GM06990 (cell line): ENCODE measurements at regions not wholly inside any gene's neighbourhood (a gene's known extent, or its start where the extent isn't known, plus 50 kb on each side); places are given as distances from the start of the nearest gene placed in this dataset.

Source experiments
- DNase-seq: peaks from one replicate; pipeline ENCODE4 v3.0.0-alpha.2; 2011; ENCODE audit not compliant: insufficient read length; ENCODE audit errors: extremely low read depth
- H3K27me3 ChIP-seq: replicated peaks from 2 replicates; pipeline ENCODE4 v1.6.0; 2011; ENCODE audit warnings: low read length; ENCODE audit not compliant: control insufficient read depth, insufficient read depth
- H3K36me3 ChIP-seq: 2 replicates; pipeline ENCODE4 v1.5.1; 2011; ENCODE audit warnings: low read length; ENCODE audit not compliant: control insufficient read depth, insufficient read depth
- H3K4me3 ChIP-seq: replicated peaks from 2 replicates; pipeline ENCODE4 v1.5.1; 2011; ENCODE audit warnings: low read depth, mild to moderate bottlenecking, control low read depth, low read length
- TF ChIP-seq, protein P1 (sequence below): IDR thresholded peaks from 2 replicates; pipeline ENCODE4 v1.5.1; 2011; ENCODE audit warnings: low read length, control low read depth, mild to moderate bottlenecking, inconsistent platforms; ENCODE audit not compliant: insufficient read depth, poor library complexity, severe bottlenecking

DNA sequence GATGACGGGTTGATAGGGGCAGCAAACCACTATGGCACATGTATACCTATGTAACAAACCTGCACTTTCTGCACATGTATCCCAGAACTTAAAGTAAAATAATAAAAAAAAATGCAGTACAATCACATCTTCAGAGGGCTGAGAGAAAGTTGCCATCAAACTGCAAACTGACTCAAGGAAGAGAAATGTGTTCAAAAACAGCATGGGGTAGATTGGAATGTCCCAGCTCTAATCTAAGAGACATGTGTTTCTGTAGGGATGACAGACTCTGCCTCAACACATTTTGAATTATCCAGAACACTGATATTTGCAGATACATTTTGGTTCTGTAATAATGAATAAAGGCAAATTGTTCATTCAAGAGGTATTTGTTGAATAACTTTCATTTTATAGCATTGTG is 171.2 kb upstream of the RUNX1 start:
- TF ChIP-seq, protein P1, sequence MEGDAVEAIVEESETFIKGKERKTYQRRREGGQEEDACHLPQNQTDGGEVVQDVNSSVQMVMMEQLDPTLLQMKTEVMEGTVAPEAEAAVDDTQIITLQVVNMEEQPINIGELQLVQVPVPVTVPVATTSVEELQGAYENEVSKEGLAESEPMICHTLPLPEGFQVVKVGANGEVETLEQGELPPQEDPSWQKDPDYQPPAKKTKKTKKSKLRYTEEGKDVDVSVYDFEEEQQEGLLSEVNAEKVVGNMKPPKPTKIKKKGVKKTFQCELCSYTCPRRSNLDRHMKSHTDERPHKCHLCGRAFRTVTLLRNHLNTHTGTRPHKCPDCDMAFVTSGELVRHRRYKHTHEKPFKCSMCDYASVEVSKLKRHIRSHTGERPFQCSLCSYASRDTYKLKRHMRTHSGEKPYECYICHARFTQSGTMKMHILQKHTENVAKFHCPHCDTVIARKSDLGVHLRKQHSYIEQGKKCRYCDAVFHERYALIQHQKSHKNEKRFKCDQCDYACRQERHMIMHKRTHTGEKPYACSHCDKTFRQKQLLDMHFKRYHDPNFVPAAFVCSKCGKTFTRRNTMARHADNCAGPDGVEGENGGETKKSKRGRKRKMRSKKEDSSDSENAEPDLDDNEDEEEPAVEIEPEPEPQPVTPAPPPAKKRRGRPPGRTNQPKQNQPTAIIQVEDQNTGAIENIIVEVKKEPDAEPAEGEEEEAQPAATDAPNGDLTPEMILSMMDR, result no peak
- no peak for DNase-seq
- Histone ChIP-seq H3K4me3 (no peak overlapping the region), H3K27me3 (no peaks in the 10 kb centered on the region; the same call in 1 of the 2 replicates), H3K36me3 (no peaks in the 10 kb centered on the region)

DNA sequence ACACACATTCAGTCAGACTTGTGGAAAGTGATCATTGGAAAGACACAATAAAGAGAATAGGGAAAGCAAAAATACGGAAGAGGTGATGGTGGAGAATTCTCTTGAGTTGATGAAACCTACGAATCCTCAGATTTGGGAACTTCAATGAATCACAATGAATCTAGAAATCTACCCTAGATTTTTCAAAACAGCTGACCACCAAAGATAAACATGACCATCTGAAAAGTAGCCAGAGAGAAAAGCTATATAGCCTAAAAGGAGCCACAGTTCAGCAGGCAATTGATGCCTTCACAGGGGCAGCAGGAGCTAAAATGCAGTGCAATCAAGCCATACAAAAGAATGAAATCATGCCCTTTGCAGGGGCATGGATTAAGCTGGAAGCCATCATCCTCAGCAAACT is 170.6 kb upstream of the RUNX1 start:
- Histone ChIP-seq H3K36me3 (no peaks in the 10 kb centered on the region), H3K27me3 (no peaks in the 10 kb centered on the region; the same call in 1 of the 2 replicates), H3K4me3 (no peak overlapping the region)
- TF ChIP-seq, protein P1, result no peak
- no peak for DNase-seq

DNA sequence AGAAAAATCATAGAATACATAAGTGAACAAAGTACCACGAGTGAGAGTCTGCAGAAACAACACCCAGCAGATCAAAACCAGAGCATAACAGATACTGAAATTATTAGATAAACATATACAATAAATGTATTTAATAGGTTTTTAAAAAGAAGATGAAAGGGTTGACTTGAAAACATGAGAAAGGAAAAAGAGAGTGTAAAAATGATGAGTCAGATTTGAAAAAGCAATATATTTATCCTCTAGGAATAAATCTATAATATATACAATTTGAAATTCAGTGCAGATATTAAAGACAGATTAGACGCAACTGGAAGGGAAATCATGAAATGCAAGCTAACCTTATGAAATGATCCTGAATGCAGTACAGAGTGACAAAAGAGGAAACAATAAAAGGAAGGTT is 170.2 kb upstream of the RUNX1 start:
- DNase-seq, result no peak
- H3K36me3 ChIP-seq, result no peaks in the 10 kb centered on the region

DNA sequence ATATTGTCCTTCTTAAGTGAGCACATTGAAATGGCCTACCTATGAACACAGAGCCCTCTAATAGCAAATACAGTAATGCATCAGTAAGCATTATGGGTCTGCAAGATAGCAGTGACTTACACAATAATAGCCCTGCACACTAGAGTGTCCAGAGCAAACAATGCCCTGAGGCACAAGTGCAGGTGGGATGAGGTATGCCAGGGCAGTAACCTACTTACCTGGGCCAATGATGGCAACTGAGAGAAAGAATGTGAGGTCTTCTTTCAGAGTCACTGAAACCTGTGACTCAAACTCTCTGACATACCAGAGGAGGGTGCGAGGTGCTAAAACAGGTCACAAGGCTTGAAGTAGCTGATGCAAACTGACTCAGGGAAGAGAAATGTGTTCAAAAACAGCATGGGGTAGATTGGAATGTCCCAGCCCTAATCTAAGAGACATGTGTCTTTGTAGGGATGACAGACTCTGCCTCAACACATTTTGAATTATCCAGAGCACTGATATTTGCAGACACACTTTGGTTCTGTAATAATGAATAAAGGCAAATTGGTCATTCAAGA is 168.5 kb upstream of the RUNX1 start:
- DNase-seq, result no peak
- TF ChIP-seq, protein P1, result no peak
- Histone ChIP-seq H3K4me3 (no peak overlapping the region), H3K27me3 (no peaks in the 10 kb centered on the region; the same call in 1 of the 2 replicates), H3K36me3 (no peaks in the 10 kb centered on the region)

More for the DNA sequence above, 170.2 kb upstream of the RUNX1 start:
- Histone ChIP-seq H3K27me3 (no peaks in the 10 kb centered on the region; the same call in 1 of the 2 replicates), H3K4me3 (no peak overlapping the region)
- TF ChIP-seq, protein P1, result no peak

DNA sequence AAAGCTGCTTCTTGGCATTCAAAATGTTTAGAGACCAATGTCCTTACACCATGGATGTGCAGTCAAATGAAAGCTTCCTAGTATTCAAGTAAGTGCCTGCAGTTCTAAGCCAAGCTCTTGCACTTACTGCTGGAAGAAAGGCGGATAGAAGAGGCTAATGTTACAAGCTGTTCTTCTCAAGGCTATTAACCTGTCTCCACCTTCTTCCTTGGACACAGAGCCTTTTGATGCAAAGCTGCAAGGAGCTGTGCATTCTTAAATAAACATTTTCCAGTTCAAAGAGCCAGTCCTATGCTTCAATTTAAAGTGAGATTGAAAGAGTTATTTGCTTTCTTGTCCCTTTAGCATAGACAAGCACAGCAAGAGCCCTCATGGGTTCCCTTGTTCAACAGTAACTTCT is 167.9 kb upstream of the RUNX1 start:
- Histone ChIP-seq H3K27me3 (no peaks in the 10 kb centered on the region; the same call in 1 of the 2 replicates), H3K4me3 (no peak overlapping the region), H3K36me3 (no peaks in the 10 kb centered on the region)
- no peak for DNase-seq
- TF ChIP-seq, protein P1, result no peak

DNA sequence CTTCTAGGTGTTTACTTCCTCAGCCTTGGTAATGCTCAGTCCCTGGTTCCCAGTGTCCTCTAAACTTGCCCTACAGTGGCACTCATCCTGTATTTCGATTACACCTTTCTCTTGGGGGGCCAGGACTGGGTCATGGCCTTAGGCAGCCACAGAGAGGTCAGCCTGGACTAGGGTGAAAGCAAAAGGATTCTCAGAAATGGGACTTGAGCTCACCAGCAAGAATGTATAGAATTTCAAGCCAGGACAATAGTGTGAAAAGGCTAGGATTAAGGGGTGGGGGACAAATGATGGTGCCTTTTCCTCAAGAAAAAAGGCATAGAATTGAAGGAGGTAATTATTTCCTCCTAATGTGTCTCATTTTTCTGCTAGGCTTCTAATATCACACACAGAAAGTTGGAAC is 166.8 kb upstream of the RUNX1 start:
- no peaks in the 10 kb centered on the region; the same call in 1 of the 2 replicates for H3K27me3 ChIP-seq
- H3K36me3 ChIP-seq, result no peaks in the 10 kb centered on the region
- no peak overlapping the region for H3K4me3 ChIP-seq
- TF ChIP-seq, protein P1, result no peak
- no peak for DNase-seq
